Liver (tissue), 8 donors: ENCODE measurements at regions not wholly inside any gene's neighbourhood (a gene's known extent, or its start where the extent isn't known, plus 50 kb on each side); places are given as distances from the start of the nearest gene placed in this dataset.
A peak's percentile ranks its signal among the peaks of the same experiment; 100 is the strongest.

Source experiments
- DNase-seq: peaks from one replicate; pipeline ENCODE4 v3.0.0-alpha.2; 2017; ENCODE audit warnings: low spot score
- H3K27ac ChIP-seq, 2 donors: one replicate each; pipeline ENCODE4 v1.7.0; 2013; ENCODE audit warnings: inconsistent platforms in 2 of 2, low read length in 2 of 2, control low read depth in 1 of 2, low read depth in 1 of 2, mild to moderate bottlenecking in 1 of 2
- H3K27me3 ChIP-seq, 4 donors: one replicate each; pipeline versions ENCODE4 v1.6.1 to v1.7.0; 2013; ENCODE audit warnings: low read length in 3 of 4, inconsistent platforms in 1 of 4, mild to moderate bottlenecking in 1 of 4, moderate library complexity in 1 of 4; ENCODE audit not compliant: control insufficient read depth in 4 of 4, insufficient read depth in 4 of 4
- H3K36me3 ChIP-seq, 4 donors: one replicate each; pipeline versions ENCODE4 v1.6.1 to v1.7.0; 2013; ENCODE audit warnings: low read length in 3 of 4, mild to moderate bottlenecking in 3 of 4, low read depth in 1 of 4, moderate library complexity in 1 of 4; ENCODE audit not compliant: control insufficient read depth in 4 of 4, insufficient read depth in 3 of 4
- H3K4me1 ChIP-seq, 4 donors: one replicate each; pipeline versions ENCODE4 v1.6.1 to v1.7.0; 2013; ENCODE audit warnings: low read length in 3 of 4, mild to moderate bottlenecking in 3 of 4, moderate library complexity in 1 of 4; ENCODE audit not compliant: control insufficient read depth in 4 of 4, insufficient read depth in 4 of 4
- H3K4me3 ChIP-seq, 3 donors: one replicate each; pipeline versions ENCODE4 v1.6.1 to v1.7.0; 2013; ENCODE audit warnings: low read length in 3 of 3, control low read depth in 1 of 3, low read depth in 1 of 3, mild to moderate bottlenecking in 1 of 3
- H3K9ac ChIP-seq, 2 donors: one replicate each; pipeline ENCODE4 v1.7.0; 2013; ENCODE audit warnings: low read length in 2 of 2, mild to moderate bottlenecking in 2 of 2, moderate library complexity in 2 of 2, control low read depth in 1 of 2, low read depth in 1 of 2
- H3K9me3 ChIP-seq, 4 donors: one replicate each; pipeline versions ENCODE4 v1.6.1 to v1.7.0; 2013; ENCODE audit warnings: low read length in 3 of 4; ENCODE audit not compliant: control insufficient read depth in 4 of 4
- ATF3 ChIP-seq: IDR thresholded peaks from 2 replicates; pipeline ENCODE4 v1.6.1; 2016; ENCODE audit warnings: antibody characterized with exemption
- CTCF ChIP-seq: fragments of 150-350 bp; IDR thresholded peaks from 2 replicates; pipeline ENCODE4 v1.5.1; 2017; ENCODE audit warnings: improper control_type of control experiment, low read depth, low read length; ENCODE audit not compliant: missing input control
- EGR1 ChIP-seq, 2 donors: IDR thresholded peaks; 2 replicates each; pipeline ENCODE4 v1.6.1; 2016 to 2018; ENCODE audit warnings: antibody characterized with exemption in 2 of 2, low read depth in 2 of 2
- FOXA1 ChIP-seq: IDR thresholded peaks from 2 replicates; pipeline ENCODE4 v1.6.1; 2016; ENCODE audit warnings: antibody characterized with exemption
- FOXA2 ChIP-seq: IDR thresholded peaks from 2 replicates; pipeline ENCODE4 v1.6.1; 2016; ENCODE audit warnings: antibody characterized with exemption
- GABPA ChIP-seq, 2 donors: IDR thresholded peaks in 1 of 2; conservative IDR thresholded peaks in 1 of 2; 2 replicates each; pipeline ENCODE4 v1.6.1; 2016; ENCODE audit warnings: antibody characterized with exemption in 2 of 2, mild to moderate bottlenecking in 1 of 2, moderate library complexity in 1 of 2
- HNF4A ChIP-seq, 2 donors: conservative IDR thresholded peaks; 2 replicates each; pipeline ENCODE4 v1.6.1; 2016; ENCODE audit warnings: antibody characterized with exemption in 2 of 2, mild to moderate bottlenecking in 2 of 2
- HNF4G ChIP-seq: IDR thresholded peaks from 2 replicates; pipeline ENCODE4 v1.6.1; 2016; ENCODE audit warnings: antibody characterized with exemption
- JUND ChIP-seq, 2 donors: IDR thresholded peaks; 2 replicates each; pipeline ENCODE4 v1.6.1; 2016; ENCODE audit warnings: antibody characterized with exemption in 2 of 2
- MAX ChIP-seq: IDR thresholded peaks from 2 replicates; pipeline ENCODE4 v1.6.1; 2016; ENCODE audit warnings: antibody characterized with exemption
- NR2F2 ChIP-seq: IDR thresholded peaks from 2 replicates; pipeline ENCODE4 v1.6.1; 2016; ENCODE audit warnings: antibody characterized with exemption
- RAD21 ChIP-seq, 2 donors: IDR thresholded peaks; 2 replicates each; pipeline ENCODE4 v1.6.1; 2016; ENCODE audit warnings: antibody characterized with exemption in 2 of 2, mild to moderate bottlenecking in 2 of 2
- REST ChIP-seq: IDR thresholded peaks from 2 replicates; pipeline ENCODE4 v1.6.1; 2016; ENCODE audit warnings: antibody characterized with exemption, mild to moderate bottlenecking
- SP1 ChIP-seq: IDR thresholded peaks from 2 replicates; pipeline ENCODE4 v1.6.1; 2018; ENCODE audit warnings: antibody characterized with exemption, mild to moderate bottlenecking
- TAF1 ChIP-seq: conservative IDR thresholded peaks from 2 replicates; pipeline ENCODE4 v1.6.1; 2016; ENCODE audit warnings: antibody characterized with exemption, mild to moderate bottlenecking
- YY1 ChIP-seq: IDR thresholded peaks from 2 replicates; pipeline ENCODE4 v1.6.1; 2016; ENCODE audit warnings: antibody characterized with exemption, mild to moderate bottlenecking
- ZBTB33 ChIP-seq: IDR thresholded peaks from 2 replicates; pipeline ENCODE4 v1.6.1; 2016; ENCODE audit warnings: antibody characterized with exemption
- WGBS: extraction: QIAGEN DNeasy Blood & Tissue Kit; methylation state at CpG from one replicate; pipeline ENCODE4 v1.1.7; 2013; 5-methylcytosine and 5-hydroxymethylcytosine counted together
- donor health status: healthy.
- donor health status: healthy.
- donor health status: healthy.
- donor health status: healthy.
- donor health status: healthy.

- Histone ChIP-seq H3K36me3 (no peaks in the 10 kb centered on the region), H3K27ac (no peak overlapping the region), H3K9ac (no peak overlapping the region), H3K4me3 (no peak overlapping the region), H3K9me3 (no peaks in the 10 kb centered on the region), H3K4me1 (peaks cover 0 to 6% (median 2%) of the 10 kb centered on the region in 4 donors), H3K27me3 (no peaks in the 10 kb centered on the region)
- 80% methylated on average over 1 of the region's 1 CpG for WGBS
- no peak for TF ChIP-seq MAX
- TF ChIP-seq FOXA2, result no peak
- TF ChIP-seq ATF3, result no peak
- no peak for TF ChIP-seq HNF4A (conservative IDR thresholded peaks at IDR 0.05)
- no peak for TF ChIP-seq SP1
- no peak for TF ChIP-seq HNF4G
- no peak for TF ChIP-seq EGR1 (IDR thresholded peaks at IDR 0.05; ENCODE audit: low read depth in 2 of 2)
- no peak for TF ChIP-seq GABPA (IDR thresholded peaks at IDR 0.05 in 1 of 2, conservative IDR thresholded peaks at IDR 0.05 in 1 of 2)
- TF ChIP-seq NR2F2, result no peak
- TF ChIP-seq CTCF, result no peak
- no peak for TF ChIP-seq FOXA1
- no peak for TF ChIP-seq ZBTB33
- TF ChIP-seq TAF1, result no peak
- TF ChIP-seq RAD21 (IDR thresholded peaks at IDR 0.05), result no peak
- no peak for TF ChIP-seq JUND (IDR thresholded peaks at IDR 0.05)
- no peak for TF ChIP-seq YY1
- no peak for DNase-seq
Observed at GRCh38 chr4:104722467-104722866, 227.8 kb upstream of the CXXC4 start.

GRCh38 chr4:104726002-104726401 lies 231.3 kb upstream of the CXXC4 start:
- H3K36me3 ChIP-seq, result no peaks in the 10 kb centered on the region
- WGBS, result 86% methylated on average over 5 of the region's 5 CpGs
- H3K4me1 ChIP-seq, result peaks cover 0 to 21% (median 7%) of the 10 kb centered on the region in 4 donors
- no peak overlapping the region for H3K4me3 ChIP-seq
- no peak for DNase-seq
- H3K27me3 ChIP-seq, result no peaks in the 10 kb centered on the region
- no peak for TF ChIP-seq MAX
- TF ChIP-seq JUND (IDR thresholded peaks at IDR 0.05), result no peak
- no peaks in the 10 kb centered on the region for H3K9me3 ChIP-seq
- H3K27ac ChIP-seq, result no peak overlapping the region
- no peak overlapping the region for H3K9ac ChIP-seq

- Histone ChIP-seq H3K27ac (peak overlapping the region; percentile 81 to 94), H3K27me3 (no peaks in the 10 kb centered on the region), H3K4me3 (no peak overlapping the region), H3K9me3 (no peaks in the 10 kb centered on the region), H3K36me3 (no peaks in the 10 kb centered on the region), H3K4me1 (peaks cover 0 to 21% (median 7%) of the 10 kb centered on the region in 4 donors), H3K9ac (no peak overlapping the region)
- no peak for TF ChIP-seq FOXA1
- TF ChIP-seq REST, result no peak
- TF ChIP-seq GABPA (IDR thresholded peaks at IDR 0.05 in 1 of 2, conservative IDR thresholded peaks at IDR 0.05 in 1 of 2), result no peak
- TF ChIP-seq ATF3, result no peak
- no peak for TF ChIP-seq MAX
- peak; percentile 44 for TF ChIP-seq SP1
- TF ChIP-seq HNF4G, result no peak
- no peak for TF ChIP-seq TAF1
- no peak for TF ChIP-seq RAD21 (IDR thresholded peaks at IDR 0.05)
- peak; percentile 65 to 75 for TF ChIP-seq HNF4A (conservative IDR thresholded peaks at IDR 0.05)
- DNase-seq, result no peak
- WGBS, result 37% methylated on average over 3 of the region's 3 CpGs
Observed at GRCh38 chr4:104727643-104728042, 232.9 kb upstream of the CXXC4 start.
